Suppressor macrophage treated with lipopolysaccharide for 1 hour (primary cell): ENCODE measurements at regions not wholly inside any gene's neighbourhood (a gene's known extent, or its start where the extent isn't known, plus 50 kb on each side); places are given as distances from the start of the nearest gene placed in this dataset.
A peak's percentile ranks its signal among the peaks of the same experiment; 100 is the strongest.

Source experiments
- DNase-seq, 3 donors: peaks; one replicate each; pipeline ENCODE4 v3.0.0-alpha.2; 2020 to 2022

DNA sequence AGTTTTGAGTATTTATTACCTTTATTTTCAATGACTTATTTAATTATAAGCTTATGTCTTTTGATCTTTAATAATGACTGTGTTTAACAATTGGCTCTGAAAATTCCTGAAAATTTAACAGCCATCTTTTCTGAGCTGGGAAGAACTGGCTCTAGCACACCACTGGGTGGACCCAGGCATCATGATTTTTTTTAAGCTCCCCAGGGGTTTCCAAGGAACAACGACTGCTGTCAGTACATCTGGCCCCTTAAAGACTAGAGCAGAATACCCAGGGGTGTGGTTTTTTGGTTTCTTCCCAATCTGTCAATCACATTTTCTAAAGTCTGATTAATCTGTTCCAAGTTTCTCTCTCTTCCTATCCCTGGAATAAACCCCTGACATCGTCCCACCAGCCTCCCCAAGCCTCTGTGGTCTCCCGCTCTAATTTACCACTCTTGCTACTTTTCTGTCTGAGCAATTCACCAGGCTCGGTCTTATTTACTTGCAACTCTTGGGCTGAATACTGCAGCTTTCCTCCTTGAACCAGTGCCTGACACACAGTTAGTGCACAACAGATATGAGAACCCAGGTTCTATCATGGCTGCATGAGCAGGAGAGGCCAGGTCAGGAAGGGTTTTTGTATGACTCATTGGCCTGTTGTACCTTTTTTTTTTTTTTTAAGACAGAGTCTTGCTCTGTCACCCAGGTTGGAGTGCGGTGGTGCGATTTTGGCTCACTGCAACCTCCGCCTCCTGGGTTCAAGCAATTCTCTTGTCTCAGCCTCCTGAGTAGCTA is 321.9 kb downstream of the ZSWIM6 start:
- no peak for DNase-seq

- no peak for DNase-seq
These were observed 322.8 kb downstream of the ZSWIM6 start for GRCh38 chr5:61654876-61655275.

- DNase-seq = no peak
These were observed 325.0 kb downstream of the ZSWIM6 start for GRCh38 chr5:61657010-61657409.

DNA sequence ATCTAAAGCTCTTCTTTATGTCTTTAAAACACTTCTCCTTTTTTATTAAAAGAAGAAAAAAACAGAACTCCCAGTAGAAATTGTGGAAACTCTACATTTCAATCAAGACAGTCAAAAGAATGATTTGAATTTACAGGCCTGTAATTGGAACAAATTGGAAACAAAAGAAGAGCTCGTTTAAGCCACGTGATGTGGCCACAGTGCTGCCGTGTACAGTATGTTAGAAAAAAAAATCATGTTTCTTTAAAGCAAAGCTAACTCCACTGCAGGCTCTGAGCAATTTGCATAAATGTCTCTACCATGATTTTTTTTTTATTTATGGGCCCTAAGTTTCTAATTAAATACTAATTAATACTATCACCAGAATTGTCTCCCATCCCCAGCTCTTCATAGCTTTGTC is 325.6 kb downstream of the ZSWIM6 start:
- no peak for DNase-seq

DNA sequence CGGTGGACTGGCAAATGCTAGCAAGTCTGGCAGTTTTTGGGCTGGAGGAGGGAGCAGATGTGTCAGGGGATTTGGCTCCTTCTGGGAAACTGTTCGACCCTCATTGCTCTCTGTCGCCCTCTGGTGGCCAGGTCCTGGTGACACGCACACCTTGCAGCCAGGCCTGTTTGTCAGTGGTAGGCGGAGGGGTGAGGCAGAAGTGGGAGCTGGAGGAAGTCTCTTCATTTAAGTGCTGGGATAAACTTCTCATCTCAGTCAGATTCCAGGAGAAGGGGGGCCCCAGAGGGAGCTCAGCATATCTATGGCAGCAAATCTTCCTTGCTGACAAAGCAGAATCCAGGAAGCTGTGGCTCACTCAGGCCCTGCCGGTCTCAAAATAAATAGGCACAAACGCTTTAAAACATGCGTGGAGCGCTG is 326.5 kb downstream of the ZSWIM6 start:
- peak; percentile 65 to 86 (median 71) for DNase-seq

DNA sequence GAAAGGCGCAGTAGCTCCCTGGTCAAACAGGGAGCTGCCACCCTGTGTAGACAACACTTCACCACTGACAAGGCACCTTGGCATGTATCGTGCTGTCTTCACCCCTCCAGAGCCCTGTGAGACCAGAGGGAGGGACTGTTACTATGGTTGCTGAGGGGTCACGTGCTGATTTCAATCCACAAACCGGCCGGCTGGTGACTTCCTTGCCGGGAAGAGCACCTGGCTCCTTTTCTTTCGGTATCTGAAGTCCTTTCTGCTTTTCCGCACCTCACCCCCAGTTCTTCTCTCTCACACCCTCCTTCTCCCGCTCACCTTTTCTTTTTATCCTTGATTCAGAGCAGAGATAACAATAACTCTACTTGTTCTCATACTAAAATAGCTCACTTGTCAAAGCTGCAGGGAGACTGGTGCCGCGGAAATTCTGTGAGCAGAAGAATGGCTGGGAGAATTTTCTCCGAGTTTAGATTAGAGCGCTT is 327.2 kb downstream of the ZSWIM6 start:
- no peak for DNase-seq

GRCh38 chr5:61662670-61663069 is 330.6 kb downstream of the ZSWIM6 start:
- DNase-seq = no peak

- DNase-seq = peak; percentile 52 to 62 (median 53)
These were observed 334.1 kb downstream of the ZSWIM6 start for GRCh38 chr5:61666064-61666621.

- DNase-seq = peak; percentile 21 to 41 (median 37)
These were observed 335.6 kb downstream of the ZSWIM6 start for GRCh38 chr5:61667525-61668218.

GRCh38 chr5:61669531-61669930 is 337.5 kb downstream of the ZSWIM6 start:
- peak in 2 of 3 donors; percentile 28 to 38 for DNase-seq

DNA sequence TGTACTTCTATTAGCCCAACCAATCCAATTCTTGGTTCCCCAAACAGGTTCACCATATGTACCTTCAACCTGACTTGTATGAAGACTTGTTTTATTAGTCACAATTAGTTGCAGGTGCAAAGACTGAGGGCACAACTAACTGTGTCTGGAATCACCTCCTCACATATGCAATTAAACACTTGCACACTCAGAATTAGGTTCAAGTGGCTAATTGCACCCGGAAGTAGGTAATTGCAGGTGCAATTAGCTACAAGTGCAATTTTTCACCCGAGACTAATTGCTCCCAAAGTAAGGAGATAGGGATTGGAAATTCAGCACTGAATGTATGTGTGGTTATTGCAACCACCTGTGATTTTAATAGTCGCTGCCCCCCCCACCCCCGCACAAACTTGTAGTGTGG is 338.9 kb downstream of the ZSWIM6 start:
- no peak for DNase-seq

DNA sequence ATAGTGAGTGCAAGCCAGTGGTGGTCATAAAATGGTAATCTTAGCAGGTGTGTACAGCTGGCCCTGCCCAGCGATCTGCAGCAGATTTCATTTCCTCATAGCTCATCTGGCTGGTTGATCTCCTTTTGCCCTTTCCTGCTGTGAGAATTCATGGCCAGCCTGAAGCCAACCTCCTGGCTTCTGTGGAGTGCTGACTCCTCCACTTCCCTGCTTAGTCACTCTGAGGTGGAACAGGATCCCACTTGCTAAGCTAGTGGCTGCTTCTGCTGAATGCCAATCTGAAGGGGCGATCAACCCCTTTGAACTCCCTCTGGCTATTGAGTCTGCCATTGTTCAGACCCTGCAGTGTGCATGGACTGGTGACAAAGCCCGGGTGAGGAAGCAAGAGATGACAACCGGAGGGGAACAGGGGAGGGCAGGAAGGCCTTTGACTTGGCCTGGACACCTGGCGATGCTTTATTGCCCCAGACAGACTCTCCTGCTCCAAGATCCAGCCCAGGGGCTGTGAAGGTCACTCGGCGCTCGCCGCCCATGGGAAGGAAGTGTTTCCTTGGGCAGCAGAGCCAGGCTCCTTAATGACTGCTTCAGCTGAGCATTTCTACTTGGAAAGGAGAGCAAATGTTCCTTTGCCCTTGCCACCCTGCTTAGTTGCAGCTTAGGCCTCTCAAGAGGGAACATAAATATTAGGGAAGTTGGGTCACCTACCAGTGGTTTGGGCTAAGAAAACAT is 341.1 kb downstream of the ZSWIM6 start:
- DNase-seq = peak in 2 of 3 donors; percentile 24 to 34

GRCh38 chr5:61674378-61674777 is 342.3 kb downstream of the ZSWIM6 start:
- DNase-seq = no peak

DNA sequence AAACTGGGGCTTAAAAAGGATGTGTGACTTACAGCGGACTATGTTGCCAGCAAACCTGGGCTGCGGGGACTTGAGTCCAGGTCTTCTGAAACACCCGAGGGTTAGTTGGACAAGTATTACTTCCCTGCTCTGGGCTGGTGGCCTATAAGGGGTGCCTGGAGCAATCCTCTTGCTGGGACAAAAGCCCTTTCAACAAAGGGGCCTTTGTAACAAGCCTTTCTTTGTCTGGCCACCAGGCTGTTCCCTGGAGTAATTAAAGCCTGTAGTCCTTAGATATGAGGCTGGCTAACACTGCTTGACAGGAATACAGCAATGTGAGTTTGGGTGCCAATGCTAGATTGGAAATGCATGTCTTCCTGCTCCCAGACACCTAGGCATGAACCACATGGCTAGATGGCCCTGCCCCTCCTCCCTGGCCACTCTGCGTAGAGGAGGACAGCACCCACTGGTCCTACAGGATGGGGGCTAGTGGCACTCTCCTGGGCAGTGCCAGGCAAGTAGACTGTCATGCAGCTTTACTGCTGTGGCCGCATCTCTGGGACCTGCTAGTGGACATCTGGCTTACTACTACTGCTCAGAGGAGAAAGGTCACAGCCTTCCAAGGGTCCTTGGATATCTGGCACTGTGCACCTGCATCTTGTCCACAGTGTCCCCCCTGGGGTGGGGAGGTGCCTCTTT is 343.1 kb downstream of the ZSWIM6 start:
- no peak for DNase-seq

DNA sequence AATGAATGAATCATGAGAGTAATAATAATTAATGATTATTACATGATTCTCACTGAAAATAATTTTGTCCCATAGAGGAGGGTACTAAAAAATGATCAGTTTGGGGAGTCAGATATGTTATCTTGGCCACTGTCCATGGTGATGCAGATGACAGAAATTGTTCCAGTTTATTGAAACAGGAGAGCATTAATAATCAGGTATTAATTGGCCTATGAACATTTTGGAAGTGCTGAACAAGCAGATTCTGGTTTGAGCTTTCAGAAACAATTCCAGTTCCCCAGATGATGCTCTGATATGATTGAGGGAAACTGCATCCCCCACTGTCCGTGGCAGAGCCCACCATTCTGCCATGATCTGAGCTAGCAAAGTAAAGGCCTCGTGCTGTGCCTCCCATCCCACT is 345.2 kb downstream of the ZSWIM6 start:
- DNase-seq = no peak

- DNase-seq = no peak
These were observed 346.9 kb downstream of the ZSWIM6 start for GRCh38 chr5:61678966-61679365.

DNA sequence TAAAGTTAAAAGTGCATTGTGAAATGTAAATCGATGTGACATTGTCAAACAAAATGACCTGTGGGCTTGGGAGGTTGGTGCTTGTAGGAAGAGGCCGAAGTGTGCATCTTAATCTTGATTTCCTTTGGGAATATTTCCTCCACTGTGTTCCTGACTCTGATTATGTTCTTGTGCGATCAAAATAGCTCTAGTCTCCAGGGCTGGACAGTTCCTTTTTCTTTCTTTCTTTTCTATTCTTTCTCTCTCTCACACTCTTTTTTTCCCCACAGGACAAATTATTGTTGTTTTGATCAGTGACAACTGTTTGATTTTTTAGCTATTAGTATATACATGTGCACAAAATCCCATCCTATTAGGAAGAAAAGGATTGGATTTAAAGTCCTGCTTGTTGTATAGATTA is 347.5 kb downstream of the ZSWIM6 start:
- DNase-seq = no peak

- DNase-seq = no peak
These were observed 348.2 kb downstream of the ZSWIM6 start for GRCh38 chr5:61680247-61680646.

DNA sequence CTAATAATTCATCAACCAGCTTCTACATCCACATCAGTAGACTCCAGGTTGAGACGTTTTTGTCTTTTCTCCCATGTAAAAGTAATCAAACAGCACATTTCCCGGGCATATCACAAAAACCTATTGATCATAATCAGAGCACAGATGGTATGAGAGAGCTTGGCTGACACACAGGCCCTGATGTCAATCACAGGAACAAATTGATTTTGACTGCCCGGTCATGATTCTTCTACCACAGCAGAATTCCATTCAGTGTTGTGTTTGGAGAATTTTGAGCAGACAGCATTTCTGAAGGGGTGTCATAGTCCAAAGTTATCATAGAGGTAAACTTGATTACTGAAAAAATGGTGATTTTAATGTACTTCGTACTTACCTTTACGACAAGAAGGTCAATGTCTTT is 351.1 kb downstream of the ZSWIM6 start:
- no peak for DNase-seq

GRCh38 chr5:61683926-61684325 is 351.9 kb downstream of the ZSWIM6 start:
- no peak for DNase-seq

- DNase-seq = no peak
These were observed 354.6 kb downstream of the ZSWIM6 start for GRCh38 chr5:61686491-61687257.

DNA sequence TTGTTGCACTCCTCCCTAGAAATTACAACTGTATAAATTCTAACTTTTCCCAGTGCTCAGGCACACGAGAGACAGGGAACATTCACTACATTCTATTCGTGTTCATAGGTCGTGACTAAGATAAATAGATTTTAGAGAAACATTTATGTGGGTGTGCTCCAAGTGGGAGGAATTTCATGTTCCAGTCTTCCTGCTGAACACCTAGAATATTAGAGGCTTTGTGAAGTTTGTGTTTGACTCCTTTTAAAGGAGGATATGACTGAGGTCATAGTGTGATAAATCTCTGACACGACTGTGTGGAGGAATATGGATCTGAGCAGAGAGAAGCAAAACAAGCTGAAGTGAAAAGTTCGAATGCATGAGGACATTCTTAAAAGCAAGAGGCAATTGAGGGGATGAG is 355.3 kb downstream of the ZSWIM6 start:
- no peak for DNase-seq
